Activated CD4-positive, alpha-beta T cell treated with anti-CD3 and anti-CD28 coated beads for 24 hours (primary cell): ENCODE measurements at regions not wholly inside any gene's neighbourhood (a gene's known extent, or its start where the extent isn't known, plus 50 kb on each side); places are given as distances from the start of the nearest gene placed in this dataset.
"Not testable (repeated sequence)": the region's sequence is repeated elsewhere in the genome, so short reads cannot be mapped to it uniquely, and the experiment has no call there.

ENCODE experiments used
- DNase-seq, 2 donors: peaks; one replicate each; pipeline ENCODE4 v3.0.0-alpha.2; 2020; ENCODE audit warnings: low read depth in 2 of 2

DNA sequence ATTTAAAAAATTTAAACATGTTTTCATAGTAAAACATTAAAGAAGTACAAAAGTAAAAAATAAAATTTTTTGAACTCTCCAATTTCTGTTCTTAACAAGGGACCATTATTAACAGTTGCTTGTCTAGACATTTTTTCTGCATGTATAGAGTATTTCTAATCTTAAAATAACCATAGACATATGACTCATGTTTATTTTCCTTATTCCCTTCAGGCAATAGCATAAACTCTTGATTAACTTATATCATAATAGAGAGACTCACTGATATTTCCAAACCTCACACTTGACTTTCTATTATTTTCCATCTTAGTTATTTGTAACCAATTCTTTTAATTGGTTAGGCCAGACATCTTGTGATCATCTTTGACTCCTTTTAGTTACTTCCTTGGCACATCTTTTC is 325.6 kb upstream of the SOX14 start:
- no peak for DNase-seq

DNA sequence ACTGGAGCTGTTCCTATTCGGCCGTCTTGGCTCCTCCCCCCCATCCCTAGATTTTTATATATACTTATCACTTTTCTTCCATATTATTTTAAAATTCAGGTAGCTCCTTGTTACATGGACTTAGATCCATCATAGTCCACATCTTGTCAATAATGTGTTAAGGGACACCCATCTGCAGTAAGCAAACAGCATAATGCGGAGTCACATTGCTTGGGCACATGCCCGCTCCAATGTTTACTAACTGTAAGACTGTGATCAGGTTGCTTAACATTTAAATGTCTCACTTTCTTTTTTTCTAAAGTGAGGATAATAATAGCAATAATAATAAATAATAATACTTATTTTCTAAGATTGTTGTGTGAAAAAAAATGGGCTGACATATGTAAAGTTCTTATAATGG is 303.2 kb upstream of the SOX14 start:
- DNase-seq: no peak

GRCh38 chr3:137463131-137463530 is 301.0 kb upstream of the SOX14 start:
- no peak for DNase-seq

- no peak for DNase-seq
Measured at GRCh38 chr3:137464341-137464740, 299.8 kb upstream of the SOX14 start.

DNA sequence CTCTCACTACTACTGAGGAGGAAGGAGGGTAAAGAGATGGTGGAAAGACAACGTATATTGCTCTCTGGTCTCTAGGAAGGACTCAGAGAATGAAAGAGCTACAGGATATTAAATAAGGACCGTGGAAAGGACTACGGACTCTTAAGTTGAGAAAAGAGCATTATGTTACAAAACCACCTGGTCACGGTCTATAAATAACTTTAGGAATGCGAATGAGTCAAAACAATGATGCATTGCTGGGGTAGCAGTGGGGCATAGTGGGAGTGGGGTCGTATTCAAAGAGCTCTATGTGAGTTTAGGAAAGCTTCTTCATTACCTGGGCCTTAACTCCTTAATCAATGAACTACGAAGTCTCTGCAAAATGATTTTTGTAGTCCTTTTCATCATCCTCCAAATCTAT is 295.7 kb upstream of the SOX14 start:
- no peak for DNase-seq

- DNase-seq: no peak
Measured at GRCh38 chr3:137469263-137469662, 294.9 kb upstream of the SOX14 start.

- no peak for DNase-seq
Measured at GRCh38 chr3:137471130-137471529, 293.0 kb upstream of the SOX14 start.

GRCh38 chr3:137471558-137472204 is 292.4 kb upstream of the SOX14 start:
- no peak for DNase-seq

DNA sequence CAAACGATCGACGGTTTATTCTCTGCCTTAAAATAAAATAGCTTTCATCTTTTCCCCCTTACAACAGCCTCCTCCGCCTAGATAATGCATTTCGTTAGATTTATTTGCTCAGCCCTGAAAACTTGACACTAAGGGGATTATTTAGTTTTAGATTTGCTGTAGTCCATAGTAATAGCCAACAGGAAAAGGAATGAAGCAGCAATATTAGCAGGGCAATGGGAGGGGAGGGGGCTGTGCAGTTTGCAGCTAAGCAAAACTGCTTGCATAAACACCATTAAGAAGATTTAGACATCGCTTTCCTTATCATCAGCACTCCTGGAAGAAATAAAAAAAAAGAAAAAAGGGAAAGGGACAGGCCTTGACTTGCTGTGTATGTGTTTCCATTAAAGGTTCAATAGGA is 286.5 kb upstream of the SOX14 start:
- no peak for DNase-seq

GRCh38 chr3:137509354-137510045 is 254.6 kb upstream of the SOX14 start:
- no peak for DNase-seq

DNA sequence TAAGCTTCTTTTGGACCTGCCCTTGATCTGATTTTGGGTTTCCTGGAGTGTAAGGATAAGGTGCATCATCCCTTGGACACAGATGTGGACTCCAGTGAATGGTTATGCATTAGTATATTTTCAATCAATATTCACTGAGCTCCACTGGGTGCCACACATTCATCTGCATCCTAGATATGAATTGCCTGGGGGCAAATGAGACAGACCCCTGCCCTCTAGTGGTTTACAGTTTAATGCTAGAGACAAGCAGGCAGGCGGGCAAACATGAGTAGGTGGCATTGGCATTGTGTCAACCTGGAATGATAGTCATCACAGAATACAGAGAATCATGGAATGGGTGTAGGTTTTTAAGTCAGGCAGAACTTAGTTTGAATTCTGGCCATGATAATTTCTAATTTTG is 252.5 kb upstream of the SOX14 start:
- DNase-seq: no peak

- DNase-seq: no peak
Measured at GRCh38 chr3:137514853-137515252, 249.3 kb upstream of the SOX14 start.

GRCh38 chr3:137519602-137520001 is 244.5 kb upstream of the SOX14 start:
- DNase-seq: no peak

- DNase-seq: no peak
Measured at GRCh38 chr3:137524751-137525150, 239.4 kb upstream of the SOX14 start.

GRCh38 chr3:137525471-137525870 is 238.6 kb upstream of the SOX14 start:
- no peak for DNase-seq

DNA sequence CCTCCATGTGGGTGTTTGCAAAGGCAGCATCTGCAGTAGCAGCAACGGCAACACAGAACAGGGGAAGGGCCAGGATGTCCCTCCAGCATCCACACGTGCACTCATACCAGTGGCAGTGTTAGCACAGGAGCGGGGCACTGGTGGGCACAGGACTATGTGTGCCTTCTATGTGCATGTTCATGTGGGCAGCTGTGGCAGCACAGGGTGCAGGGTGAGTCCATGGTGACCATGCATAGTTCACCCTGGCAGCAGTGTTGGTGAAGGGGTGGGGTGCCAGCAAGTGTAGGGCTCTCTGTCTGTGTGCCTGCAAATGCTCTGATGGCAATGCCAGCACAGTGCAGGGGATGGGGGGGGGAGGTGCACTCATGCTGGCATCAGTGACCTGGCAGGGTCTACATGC is 222.1 kb upstream of the SOX14 start:
- no peak for DNase-seq

DNA sequence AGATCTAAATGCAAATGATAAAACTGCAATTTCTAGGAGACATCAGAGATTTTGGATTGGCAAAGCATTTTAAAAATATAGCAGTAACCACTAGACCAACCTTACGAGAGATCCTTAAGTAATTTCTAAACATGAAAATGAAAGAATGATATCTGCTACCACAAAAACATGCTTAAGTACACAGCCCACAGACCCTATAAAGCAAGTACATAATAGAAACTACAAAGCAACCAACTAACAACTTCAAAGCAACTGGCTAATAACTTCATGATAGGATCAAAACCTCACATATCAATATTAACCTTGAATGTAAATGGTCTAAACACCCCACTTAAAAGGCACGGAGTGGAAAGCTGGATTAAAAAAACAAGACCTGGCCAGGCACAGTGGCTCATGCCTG is 209.9 kb upstream of the SOX14 start:
- DNase-seq: no peak

- DNase-seq: no peak
Measured at GRCh38 chr3:137568880-137569279, 195.2 kb upstream of the SOX14 start.

DNA sequence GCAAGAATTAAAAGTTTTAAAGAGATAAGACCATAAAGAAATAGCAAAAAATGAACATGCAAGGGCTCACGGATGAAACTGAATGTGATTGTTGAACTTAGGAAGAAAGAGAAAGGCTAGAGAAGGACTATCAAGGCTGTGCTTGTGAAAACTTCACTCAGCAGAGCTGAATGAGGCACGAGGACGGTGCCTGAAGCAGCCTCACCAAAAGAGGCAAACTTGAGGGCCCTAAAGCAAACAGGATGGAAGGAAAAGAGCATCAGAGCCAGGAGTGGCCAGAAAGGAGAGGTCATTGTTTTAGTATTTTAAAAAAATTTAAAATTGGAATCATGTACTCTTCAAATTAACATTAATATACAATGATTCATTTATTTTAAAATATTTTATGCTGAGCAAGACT is 191.2 kb upstream of the SOX14 start:
- no peak for DNase-seq

- no peak for DNase-seq
Measured at GRCh38 chr3:137582484-137582883, 181.6 kb upstream of the SOX14 start.

- DNase-seq: no peak
Measured at GRCh38 chr3:137583256-137583655, 180.9 kb upstream of the SOX14 start.

DNA sequence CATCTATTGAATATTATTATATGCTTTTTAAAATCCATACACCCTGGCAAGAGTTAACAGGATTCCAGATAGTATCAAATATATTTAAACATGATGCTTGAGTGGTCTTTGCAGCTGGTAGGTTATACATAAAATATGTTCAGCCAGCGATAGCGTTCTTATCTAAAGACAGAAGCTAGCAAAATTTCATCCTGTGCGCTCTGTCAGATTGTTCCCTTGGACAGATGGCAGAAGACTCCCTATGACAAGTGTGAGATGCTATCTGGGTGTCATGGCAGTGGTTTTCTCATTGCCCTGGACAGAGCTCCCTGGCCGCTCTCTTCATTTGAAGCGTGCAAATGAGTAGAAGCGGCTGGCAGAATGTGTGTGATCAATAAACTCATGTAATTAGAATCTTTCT is 175.2 kb upstream of the SOX14 start:
- no peak for DNase-seq

- not testable (repeated sequence) for DNase-seq
Measured at GRCh38 chr3:137595415-137595814, 168.7 kb upstream of the SOX14 start.

DNA sequence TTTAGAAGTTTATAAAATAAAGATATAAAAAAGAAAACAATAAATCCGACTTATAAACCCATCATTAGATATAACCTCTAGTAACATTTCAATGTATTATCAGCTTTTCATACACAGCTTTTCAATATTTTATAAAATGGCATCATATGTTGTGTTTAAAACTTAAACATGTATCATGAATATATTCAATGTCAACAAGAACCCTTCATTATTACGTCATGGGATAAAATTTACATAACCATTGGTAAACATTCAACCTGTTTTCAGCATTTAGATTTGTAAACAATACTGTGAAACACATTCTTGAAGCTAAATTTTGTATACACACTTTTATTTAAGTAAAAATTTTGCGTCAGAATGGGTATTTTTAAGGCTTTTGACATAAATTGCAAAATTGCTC is 153.4 kb upstream of the SOX14 start:
- DNase-seq: no peak
